Epithelial cell of proximal tubule (primary cell): ENCODE measurements at regions not wholly inside any gene's neighbourhood (a gene's known extent, or its start where the extent isn't known, plus 50 kb on each side); places are given as distances from the start of the nearest gene placed in this dataset.

Experiments used
- DNase-seq: peaks from one replicate; pipeline ENCODE4 v3.0.0-alpha.2; 2011; ENCODE audit warnings: low read depth
- H3K4me3 ChIP-seq: 2 replicates; pipeline ENCODE4 v1.5.1; 2011; ENCODE audit warnings: low read depth, mild to moderate bottlenecking, low read length
- TF ChIP-seq, protein P1 (sequence below): conservative IDR thresholded peaks from 2 replicates; pipeline ENCODE4 v1.5.1; 2012; ENCODE audit warnings: low read depth, mild to moderate bottlenecking, low read length

DNA sequence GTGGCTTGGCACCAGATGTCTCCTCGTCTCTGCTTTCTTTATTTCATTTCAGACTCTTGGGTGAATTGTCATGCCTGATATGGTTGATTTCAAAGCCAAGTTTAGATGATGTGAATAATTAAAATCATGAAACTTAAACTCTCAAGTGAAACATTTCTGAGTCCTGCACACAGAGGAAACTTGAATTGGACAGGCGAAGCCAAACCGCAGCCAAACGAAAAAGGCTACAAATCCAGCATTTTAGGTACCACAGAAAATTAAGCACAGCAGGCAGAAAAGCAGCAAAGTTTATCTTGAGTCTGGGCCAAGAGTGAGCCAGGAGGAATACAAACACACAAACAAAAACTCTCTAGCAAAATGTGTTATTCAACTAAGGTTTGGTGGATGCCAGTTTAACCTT is 659.8 kb upstream of the KLF4 start:
- H3K4me3 ChIP-seq: no peak overlapping the region
- DNase-seq: no peak
- TF ChIP-seq, protein P1, sequence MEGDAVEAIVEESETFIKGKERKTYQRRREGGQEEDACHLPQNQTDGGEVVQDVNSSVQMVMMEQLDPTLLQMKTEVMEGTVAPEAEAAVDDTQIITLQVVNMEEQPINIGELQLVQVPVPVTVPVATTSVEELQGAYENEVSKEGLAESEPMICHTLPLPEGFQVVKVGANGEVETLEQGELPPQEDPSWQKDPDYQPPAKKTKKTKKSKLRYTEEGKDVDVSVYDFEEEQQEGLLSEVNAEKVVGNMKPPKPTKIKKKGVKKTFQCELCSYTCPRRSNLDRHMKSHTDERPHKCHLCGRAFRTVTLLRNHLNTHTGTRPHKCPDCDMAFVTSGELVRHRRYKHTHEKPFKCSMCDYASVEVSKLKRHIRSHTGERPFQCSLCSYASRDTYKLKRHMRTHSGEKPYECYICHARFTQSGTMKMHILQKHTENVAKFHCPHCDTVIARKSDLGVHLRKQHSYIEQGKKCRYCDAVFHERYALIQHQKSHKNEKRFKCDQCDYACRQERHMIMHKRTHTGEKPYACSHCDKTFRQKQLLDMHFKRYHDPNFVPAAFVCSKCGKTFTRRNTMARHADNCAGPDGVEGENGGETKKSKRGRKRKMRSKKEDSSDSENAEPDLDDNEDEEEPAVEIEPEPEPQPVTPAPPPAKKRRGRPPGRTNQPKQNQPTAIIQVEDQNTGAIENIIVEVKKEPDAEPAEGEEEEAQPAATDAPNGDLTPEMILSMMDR: no peak

DNA sequence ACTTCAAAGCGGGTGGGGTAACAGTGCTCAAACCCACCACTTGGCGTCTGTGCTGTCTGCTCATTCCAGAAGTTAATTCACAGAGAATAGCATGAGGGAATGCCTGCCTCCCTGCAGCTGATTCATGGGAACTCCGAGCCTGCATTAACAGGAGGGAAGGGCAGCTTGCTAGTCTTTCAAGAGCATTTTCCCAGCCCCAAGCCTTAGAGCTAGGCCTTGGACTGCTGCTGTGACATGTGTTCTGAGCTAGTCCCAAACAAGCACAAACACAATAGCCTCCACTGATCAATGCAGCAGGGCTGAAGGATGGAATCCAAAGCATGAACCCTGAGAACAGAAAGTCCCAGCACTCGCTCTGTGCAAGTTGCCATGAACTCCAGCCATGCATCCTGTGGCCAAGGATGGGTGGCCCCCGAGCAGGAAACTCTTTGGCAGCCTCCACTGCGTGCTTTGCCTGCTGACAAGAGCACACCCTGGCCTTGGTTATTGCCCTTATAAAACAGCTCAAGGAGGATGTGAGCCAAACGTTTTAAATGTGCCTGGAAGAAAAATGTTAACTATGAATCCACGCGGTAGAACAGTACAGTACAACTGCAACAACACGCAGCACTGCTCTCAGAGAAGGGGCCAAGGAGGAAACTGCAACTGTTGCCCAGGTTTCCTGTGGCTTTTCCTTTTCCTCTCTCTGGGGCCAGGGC is 653.1 kb upstream of the KLF4 start:
- no peak overlapping the region for H3K4me3 ChIP-seq
- TF ChIP-seq, protein P1: peak; percentile 10
- peak; percentile 84 for DNase-seq

DNA sequence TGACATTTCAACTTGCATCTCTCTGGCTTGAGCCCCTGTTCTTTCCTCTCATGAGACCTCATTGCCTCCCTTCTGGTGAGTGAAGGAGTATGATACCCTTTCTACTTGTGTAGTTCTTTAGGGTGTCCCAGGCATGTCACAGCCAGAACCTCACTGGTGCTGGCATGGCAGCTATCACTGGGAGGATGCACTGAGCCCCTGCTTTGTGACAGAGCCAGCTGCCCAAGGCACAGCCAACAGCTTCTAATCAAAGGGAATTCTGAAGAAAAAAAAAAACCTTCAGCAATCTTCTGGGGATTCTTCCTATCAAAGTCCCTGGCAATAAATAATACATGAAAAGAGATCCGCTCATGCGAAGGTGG is 652.6 kb upstream of the KLF4 start:
- no peak for DNase-seq
- H3K4me3 ChIP-seq: no peak overlapping the region
- TF ChIP-seq, protein P1: no peak

DNA sequence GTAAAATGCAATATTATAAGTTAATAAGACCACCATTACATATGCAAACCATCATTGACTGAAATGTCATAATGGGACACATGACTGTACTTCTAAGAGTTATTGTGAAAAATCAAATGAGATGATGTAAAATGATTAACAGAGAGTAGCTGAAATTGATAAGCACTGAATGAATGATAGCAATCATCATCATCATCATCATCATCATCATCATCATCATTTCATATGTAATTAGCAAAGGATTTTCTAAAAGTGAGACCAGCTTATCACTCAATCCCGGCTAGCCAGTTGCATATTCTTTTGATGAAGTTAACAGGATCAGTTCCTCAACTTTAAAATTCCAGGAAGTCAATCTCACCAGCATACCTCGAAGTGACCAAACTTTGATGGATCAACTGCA is 650.3 kb upstream of the KLF4 start:
- no peak overlapping the region for H3K4me3 ChIP-seq
- TF ChIP-seq, protein P1: no peak
- DNase-seq: no peak

GRCh38 chr9:108138516-108138915 is 648.9 kb upstream of the KLF4 start:
- TF ChIP-seq, protein P1: no peak
- DNase-seq: no peak

GRCh38 chr9:108136656-108137055 is 647.1 kb upstream of the KLF4 start:
- DNase-seq: no peak
- H3K4me3 ChIP-seq: no peak overlapping the region
- TF ChIP-seq, protein P1: no peak

More at GRCh38 chr9:108138516-108138915, 648.9 kb upstream of the KLF4 start:
- H3K4me3 ChIP-seq: no peak overlapping the region

- TF ChIP-seq, protein P1: no peak
- H3K4me3 ChIP-seq: no peak overlapping the region
- DNase-seq: no peak
Measured at GRCh38 chr9:108134486-108135128, 645.0 kb upstream of the KLF4 start.
